NT2/D1 (cell line): ENCODE measurements at regions not wholly inside any gene's neighbourhood (a gene's known extent, or its start where the extent isn't known, plus 50 kb on each side); places are given as distances from the start of the nearest gene placed in this dataset.

Source experiments
- SUZ12 ChIP-seq: IDR thresholded peaks from 2 replicates; pipeline ENCODE4 v1.6.1; 2011; ENCODE audit not compliant: insufficient read length, insufficient read depth; ENCODE audit errors: extremely low read depth
- YY1 ChIP-seq: IDR thresholded peaks from 2 replicates; pipeline ENCODE4 v1.6.1; 2011; ENCODE audit not compliant: insufficient read length, insufficient read depth

GRCh38 chr5:173711466-173711865 lies 95.0 kb upstream of the BOD1 start:
- TF ChIP-seq YY1 (no peak), SUZ12 (no peak)
